Left renal pelvis (tissue), 4 donors: ENCODE measurements at regions not wholly inside any gene's neighbourhood (a gene's known extent, or its start where the extent isn't known, plus 50 kb on each side); places are given as distances from the start of the nearest gene placed in this dataset.

ENCODE experiments used
- DNase-seq, 4 donors: peaks; one replicate each; pipeline ENCODE4 v3.0.0-alpha.2; 2013; ENCODE audit warnings: low read depth in 4 of 4, low spot score in 3 of 4

DNA sequence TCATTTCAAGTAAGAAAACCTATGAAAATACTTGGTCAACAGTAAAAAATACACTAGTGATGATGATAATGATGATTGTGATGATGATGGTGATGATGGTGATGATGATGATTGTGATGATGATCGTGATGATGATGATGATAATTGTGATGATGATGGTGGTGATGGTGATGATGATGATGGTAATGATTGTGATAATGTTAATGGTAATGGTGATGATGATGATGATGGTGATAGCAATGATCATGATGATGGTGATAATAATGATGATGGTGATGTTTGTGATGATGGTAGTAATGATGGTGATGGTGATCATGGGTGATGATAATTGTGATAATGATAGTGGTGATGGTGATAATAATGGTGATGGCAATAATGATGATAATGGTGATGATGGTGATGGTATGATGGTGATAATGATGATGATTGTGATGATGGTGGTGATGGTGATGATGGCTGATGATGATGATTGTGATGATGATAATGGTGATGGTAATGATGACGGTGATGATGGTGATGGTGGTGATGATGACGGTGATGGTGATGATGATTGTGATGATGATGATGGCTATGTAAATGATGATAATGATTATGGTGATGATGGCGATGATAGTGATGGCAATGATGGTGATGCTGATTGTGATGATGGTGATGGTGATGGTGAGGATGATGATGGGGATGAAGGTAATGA lies 62.1 kb downstream of the VCX3A start:
- DNase-seq: no peak

DNA sequence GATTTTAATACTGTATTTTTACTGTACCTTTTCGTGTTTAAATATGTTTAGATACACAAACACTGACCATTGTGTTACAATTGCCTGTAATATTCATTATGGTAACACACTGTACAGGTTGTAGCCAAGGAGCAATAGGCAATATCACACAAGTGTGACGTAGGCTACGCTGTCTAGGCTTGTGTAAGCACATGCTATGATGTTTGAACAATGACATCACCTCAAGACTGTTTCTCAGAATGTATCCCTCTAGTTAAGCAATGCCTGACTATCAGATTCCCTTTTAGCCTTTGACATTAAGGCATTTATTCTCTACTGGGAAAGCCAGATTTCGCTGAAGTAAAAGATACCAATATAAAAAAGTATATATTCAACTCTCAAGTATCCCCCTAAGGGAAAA lies 66.2 kb downstream of the VCX3A start:
- no peak for DNase-seq

DNA sequence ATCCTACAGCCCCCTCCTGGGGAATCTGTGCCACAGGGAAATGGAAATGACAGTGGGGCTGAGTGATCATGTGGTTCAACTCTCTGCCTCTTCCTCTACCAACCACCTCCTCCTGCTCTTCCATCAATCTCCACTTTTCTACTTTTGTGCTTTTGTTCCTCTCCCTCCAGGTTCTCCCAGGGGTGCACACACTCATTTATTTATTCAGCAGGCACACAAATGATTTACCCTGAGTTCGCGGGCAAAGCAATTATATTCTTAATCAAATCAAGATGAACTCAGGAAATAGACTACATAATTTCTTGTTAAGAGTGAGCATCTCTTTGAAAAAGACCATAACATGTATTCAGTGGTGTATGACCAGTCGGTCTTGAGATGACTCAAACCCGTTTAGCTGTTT lies 69.2 kb downstream of the VCX3A start:
- DNase-seq: no peak

DNA sequence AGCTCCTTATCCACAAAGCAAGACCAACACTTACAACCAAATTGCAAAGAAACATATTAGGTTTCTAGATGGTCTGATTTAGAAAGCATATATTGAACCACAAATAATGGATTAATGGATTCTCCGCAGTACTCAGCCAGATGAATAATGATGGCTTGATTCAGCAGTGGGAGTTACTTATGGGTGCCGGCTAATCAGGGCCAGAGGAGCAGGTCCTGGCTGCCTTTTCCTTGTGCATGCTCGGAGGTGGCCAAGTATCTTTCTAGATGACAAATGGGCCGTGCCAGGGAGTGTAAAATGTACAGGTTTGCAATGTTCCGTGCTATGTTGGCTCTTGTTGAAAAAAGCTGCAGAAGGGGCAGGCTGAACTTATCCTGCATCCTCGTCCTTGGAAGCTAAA lies 70.2 kb downstream of the VCX3A start:
- DNase-seq: no peak

DNA sequence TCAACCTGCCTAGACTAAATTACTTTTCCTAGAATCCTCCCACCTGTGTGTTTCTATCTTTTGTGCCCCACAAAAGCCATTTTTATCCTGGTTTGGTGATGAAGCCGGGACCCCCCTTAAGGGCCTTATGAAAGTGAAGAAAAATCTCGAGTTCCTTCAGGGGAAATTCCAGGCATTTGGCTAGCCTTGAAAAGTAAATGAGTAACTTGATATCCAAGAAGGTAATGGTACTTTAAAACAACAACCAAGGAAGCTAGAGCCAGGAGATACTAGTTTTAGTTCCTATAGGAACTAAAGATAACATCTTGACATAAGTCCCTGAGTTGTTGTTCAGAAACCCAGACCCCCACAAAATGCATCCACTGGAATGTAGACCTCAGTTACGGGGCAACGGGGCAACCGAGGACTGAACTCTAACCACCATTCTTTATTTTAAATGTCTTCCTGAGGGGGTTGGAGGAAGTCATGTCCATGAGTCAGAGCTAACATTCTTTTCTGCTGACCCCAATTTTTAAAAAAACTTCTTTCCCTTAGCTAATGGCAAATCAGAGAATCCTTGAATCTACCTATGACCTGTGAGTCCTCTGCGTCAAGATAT lies 73.9 kb downstream of the VCX3A start:
- DNase-seq: no peak

DNA sequence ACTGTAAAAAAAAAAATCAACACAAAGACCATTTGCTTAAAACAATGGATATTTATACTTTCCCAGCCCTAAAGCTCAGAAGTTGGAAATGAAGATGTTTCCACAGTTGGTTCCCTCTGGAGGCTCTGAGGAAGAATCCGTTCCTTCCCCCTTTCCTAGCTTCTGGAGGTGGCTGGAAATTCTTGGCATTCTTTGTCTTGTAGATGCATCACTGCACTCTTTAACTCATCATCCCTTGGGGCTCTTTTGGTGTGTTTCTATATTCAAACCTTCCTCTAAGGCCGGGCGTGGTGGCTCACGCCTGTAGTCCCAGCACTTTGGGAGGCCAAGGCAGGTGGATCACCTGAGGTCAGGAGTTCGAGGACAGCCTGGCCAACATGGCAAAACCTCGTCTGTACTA lies 78.7 kb downstream of the VCX3A start:
- DNase-seq: no peak

DNA sequence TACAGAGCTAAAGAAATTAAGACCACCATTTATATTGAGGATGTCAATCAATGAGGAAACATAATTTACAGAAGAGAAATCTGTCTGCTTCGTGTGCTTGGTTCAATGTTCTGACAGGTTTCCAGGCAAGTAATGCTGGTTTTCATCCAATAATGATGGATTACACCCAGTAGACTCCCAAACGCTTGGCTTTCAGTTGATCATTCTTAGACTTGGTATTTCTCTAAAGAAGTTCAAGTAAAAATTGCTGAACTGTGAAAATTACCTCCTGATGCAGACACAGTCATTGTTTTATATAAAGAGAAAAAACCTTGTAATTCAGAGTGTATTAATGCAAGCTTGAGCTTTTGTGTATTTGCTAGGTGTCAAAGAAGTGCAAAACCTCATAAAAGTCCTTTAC lies 85.0 kb downstream of the VCX3A start:
- no peak for DNase-seq

DNA sequence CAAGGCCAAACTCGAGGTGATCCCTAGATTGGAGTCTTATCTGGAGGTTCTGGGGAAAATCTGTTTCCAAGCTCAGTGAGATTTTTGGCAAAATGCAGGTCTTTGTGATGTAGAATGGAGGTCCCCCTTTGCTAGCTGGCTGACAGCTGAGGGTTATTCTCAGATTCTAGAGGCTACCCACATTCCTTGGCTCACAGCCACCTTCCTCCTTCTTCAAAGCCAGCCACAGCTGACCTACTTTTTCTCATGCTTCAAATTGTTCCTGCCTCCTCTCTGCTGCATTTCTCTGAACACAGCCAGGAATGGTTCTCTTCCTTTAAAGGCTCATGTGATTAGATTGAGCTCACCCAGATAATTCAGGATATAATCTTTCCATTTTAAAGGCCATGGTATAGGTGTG lies 86.9 kb downstream of the VCX3A start:
- no peak for DNase-seq

DNA sequence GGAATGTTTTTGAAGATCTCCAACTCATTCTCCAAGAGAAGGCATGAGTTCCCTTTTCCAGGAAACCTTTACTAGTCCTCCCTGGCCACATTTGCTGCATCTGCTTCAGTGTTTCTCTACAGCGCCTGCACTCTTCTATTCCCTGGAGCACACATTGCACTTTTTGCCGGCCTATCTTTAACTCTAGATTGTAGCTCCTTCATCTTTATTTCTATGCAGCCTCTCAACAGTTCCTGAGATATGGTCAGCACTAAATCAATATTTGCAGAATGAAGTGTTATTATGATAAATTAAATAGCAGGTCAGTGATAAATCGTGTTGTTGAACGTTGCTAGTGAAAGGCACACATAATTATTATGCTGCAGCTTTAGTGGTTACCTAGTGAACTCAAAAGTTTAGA lies 88.3 kb downstream of the VCX3A start:
- no peak for DNase-seq

DNA sequence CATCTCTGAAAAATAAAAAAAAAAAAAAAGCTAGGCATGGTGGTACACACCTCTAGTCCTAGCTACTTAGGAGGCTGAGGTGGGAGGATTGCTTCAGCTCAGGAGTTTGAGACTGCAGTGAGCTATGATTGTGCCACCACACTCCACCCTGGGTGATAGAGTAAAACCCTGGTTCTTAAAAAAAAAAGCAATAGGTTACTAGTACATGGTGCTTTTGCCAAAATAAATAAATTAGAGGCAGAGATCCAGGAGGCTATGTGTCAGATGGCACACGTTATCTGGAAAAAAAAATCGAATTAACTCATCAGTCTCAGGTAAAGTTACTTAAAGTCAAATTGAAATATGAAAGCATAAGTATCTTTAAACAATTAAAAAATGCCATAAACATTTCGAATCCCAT lies 94.3 kb downstream of the VCX3A start:
- DNase-seq: no peak

DNA sequence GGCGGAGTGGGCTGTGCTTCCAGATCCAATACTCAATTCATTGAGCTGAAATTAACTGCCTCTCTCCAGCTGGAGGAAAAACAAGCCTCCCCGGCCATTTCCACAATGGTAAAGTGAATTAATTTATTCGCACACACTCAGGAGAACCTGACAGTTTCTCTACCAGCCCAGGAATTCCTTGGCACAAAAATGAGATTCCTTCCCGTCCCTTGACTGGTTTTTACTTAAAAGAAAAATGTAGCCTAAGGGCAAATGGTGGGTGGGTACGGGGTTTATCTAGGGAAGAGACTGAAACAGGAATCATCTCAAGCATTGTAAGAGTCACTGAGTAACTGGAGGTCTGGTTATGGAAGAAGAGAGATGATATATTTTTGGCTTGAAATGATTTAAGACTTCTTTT lies 102.7 kb downstream of the VCX3A start:
- no peak for DNase-seq

DNA sequence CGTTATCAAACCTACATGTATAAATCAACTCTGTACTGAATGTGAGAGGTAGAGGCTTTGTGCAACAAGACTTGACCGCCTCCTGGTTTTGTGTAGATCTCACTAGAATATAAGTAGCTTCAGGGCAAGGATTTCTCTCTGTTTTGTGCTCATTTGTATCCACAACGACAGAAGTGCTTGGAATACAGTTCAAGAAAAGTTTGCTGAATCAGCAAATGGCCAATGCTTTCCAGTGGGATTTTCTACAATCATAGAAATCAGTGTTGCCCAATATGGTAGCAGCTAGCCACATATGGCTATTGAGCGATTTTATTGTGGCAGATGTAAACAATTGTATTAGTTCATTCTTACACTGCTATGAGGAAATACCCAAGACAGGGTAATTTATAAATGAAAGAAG lies 127.4 kb downstream of the VCX3A start:
- DNase-seq: no peak

DNA sequence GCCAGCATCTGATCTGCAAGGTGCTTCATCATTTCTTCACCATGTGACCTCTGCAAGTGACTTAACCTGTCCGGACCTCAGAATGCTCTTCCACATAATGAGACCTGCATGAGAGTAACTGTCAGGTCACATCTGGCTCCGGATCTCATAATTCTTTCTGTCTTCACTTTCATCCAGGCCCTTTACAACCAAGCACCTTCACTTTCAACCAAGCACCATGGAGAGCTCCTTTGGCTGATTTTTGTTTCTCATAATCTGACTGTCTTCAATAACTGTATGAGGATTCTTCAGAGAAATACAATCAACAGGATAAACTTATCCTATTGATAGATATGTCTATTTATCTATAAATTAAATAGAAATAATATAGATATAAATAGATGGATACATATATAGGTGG lies 148.1 kb downstream of the VCX3A start:
- no peak for DNase-seq

DNA sequence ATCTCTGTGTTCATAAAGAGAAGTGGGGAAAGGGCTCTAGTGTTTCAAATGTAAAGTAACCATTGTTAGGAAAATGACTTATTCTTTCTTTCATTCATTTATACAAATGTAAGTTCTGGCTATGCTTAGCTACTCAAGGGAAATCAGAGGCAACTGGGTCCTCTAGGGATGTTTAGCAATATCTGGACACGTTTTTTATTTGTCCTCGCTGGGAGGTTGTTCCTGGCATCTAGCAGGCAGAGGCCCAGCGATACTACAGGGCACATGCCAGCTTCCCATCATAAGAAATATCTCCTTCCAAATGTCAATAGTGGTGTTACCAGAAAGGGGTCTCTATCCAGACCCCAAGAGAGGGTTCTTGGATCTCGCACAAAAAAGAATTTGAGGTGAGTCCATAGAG lies 150.0 kb downstream of the VCX3A start:
- DNase-seq: no peak

DNA sequence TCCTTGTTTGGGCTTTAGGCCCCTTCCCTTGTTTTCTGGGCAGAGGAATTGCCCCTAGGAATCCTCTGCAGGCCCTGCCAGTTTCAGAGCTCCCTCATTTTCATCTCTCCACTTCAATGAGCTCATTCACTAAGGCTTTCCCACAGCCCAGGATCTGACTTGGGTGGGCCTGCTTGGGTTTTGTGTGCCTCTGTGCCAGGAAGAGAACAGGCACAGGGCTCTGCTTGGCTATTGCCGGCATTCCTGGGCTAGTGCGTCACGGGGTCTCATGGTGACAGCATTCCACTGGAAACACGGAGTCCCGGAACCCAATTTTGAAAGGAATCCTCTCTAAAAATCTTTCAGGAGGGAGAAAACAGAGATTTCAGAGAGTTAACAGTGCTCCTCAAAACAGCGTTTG lies 150.5 kb downstream of the VCX3A start:
- DNase-seq: no peak

DNA sequence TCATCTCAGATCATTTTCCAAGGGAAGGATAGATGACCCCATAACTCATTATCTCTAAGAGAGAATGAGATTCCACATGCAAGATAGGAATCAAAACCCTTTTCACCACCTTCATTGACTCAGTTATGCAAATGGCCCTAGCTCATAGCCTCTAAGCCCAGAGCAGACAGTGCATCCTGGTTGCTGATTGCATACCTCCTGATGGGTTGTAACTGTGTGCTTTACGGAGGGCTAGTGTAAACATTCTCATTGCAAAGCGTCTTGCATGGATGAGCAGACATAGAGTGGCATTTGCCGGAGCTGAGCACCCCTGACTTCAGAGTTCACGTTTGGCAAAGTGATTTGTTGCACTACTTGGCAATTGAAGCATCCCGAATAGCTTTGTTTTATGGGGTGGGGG lies 151.0 kb downstream of the VCX3A start:
- no peak for DNase-seq

DNA sequence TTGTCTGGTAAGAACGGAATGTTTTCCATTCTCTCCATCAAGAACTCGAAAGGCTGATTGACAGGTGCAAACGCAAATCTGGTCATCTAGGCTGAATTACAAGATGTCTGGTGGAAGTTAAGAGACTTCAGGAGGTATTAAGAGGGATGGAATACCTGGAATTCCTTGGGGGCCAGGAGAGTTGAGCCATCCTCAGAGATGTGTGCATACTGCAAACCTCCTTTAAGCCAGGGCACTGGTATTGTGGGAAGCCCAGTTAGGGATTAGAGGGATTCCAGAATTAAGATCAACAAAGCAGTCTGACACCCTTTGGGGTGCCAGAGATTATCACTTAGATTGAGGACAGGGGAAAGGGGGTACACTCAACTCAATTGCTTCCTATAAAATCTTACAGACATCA lies 151.4 kb downstream of the VCX3A start:
- no peak for DNase-seq

DNA sequence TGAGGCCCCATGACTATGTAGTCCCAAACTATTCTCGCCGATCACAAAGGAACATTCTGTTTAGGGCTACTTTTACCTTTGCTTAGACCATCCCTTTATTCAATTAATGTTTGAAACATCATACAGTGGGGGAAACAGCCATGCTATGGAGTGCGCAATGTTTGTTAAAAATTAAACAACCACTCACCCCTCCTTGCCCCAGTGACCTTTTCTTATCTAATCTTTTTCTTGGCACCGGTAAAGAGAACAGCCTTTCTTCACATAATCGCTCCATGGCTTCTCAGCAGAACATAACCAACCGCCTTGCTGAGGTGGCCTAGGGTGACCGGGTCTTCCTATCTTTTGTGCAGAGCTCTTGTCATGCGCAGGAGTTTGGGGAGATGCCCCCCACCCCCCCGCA lies 152.6 kb downstream of the VCX3A start:
- DNase-seq: no peak

DNA sequence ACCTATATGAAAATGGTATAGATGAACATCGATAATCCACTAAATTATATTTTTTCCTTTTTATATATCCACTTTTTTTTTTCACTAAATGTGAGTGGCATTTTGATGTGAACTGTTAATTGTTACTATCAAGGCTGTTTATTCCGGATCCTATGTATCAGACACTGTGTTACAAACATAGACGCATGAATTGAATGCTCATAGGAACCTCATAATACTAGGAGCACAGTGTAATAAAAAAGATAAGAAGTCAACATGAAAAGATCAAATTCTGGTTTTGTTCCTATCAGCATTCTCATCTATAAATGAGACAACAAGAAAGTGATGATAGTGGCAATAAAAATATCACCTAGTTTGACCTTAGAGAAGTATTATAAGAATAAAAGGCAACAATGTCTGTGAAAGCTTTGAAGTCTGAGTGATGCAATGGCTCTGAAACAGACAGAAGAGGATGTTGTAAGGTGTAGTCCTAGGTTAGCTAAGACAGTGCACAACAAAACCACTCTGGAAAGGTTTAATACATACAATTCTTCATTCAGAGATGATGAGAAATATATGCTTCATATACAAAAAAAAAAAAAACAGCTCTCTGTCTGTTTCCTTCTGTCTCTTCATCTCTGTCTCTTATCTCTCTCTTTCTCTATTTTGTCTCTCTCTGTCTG lies 148.6 kb upstream of the NLGN4X start:
- DNase-seq: no peak

DNA sequence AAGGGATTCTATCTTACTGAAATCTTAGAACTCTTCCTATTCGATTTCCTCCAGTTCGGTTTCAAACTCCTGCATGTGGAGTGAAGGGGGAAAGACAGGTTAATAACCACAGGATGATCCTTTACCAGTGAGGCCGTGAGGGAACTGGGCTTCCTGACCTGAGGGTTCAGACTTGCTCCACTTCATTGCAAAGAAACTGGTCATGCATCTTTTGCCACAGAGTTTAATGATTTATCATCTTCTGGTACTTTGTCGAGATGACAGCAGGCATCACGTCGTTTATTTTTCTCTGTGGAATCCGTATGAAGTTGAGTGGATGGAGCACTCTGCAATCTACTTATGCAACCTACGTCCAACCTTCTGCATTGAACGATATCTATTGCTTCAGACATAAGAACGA lies 145.9 kb upstream of the NLGN4X start:
- DNase-seq: no peak

DNA sequence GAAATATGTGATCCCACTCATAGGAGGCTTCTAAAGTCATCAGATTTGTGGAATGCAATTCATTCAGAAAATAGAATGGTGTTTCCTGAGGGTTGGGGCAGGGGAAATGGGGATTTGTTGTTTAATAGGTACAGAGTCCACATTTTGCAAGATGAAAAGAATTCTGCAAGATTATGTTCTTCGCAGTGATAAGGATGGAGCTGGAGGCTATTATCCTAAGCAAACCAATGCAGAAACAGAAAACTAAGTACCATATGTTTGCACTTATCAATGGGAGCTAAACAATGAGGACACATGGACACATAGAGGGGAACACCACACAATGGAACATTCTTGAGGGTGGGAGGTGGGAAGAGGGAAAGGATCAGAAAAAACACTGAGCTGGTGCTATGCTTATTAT lies 144.3 kb upstream of the NLGN4X start:
- DNase-seq: no peak

DNA sequence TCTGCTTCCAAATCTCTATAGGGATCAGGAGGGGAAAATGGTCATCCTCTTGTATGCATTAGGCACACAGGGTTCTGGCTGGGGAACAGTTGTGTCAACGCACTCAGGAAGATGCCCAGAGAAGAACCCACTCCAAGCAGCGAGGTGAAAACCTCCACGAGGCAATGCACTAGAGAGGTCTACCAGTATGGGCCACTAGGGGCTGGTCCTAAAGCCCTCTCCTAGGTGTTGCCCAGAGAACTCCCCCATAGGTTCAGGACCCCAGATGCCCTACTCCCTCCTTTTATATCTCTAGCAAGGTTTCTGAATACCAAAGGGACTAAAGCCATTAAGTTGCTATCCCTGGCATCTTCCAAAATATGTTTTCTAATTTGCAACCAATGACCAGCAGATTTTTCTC lies 142.7 kb upstream of the NLGN4X start:
- DNase-seq: no peak

DNA sequence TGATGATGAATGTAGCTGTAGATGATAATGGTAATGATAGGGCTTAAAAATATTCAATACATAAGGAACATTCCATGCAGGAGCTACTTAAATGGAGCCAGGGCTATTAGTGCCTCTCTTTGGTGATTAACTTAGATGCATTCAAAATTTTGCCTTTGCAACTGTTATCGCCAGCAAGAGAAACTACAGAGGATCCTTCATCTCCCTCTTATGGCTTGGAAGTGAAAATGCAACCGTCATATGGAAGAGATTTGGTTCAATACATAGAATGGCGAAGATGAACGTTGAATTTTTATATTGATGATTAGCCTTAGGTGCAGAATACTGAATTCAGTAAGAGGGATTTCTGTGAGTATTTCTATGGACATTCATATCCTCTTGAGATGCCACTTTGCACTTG lies 134.5 kb upstream of the NLGN4X start:
- no peak for DNase-seq
